GM12892 (cell line): ENCODE measurements at regions not wholly inside any gene's neighbourhood (a gene's known extent, or its start where the extent isn't known, plus 50 kb on each side); places are given as distances from the start of the nearest gene placed in this dataset.
"Not testable (repeated sequence)": the region's sequence is repeated elsewhere in the genome, so short reads cannot be mapped to it uniquely, and the experiment has no call there.

Experiments used
- DNase-seq: peaks from one replicate; pipeline ENCODE4 v3.0.0; 2011; ENCODE audit not compliant: insufficient read length
- FAIRE-seq: peaks from 2 replicates; lab custom pipeline; 2011; peaks lifted over from hg19 to GRCh38; lab: Jason Lieb, UNC
- POLR2A ChIP-seq: IDR thresholded peaks from 2 replicates; pipeline ENCODE4 v1.6.1; 2011; ENCODE audit warnings: low read depth, low read length, control low read depth
- POLR2AphosphoS5 ChIP-seq: IDR thresholded peaks from 2 replicates; pipeline ENCODE4 v1.6.1; 2011; ENCODE audit warnings: low read depth, low read length, control low read depth
- TAF1 ChIP-seq: IDR thresholded peaks from 2 replicates; pipeline ENCODE4 v1.6.1; 2011; ENCODE audit warnings: low read depth, mild to moderate bottlenecking, control low read depth, low read length, borderline replicate concordance

DNA sequence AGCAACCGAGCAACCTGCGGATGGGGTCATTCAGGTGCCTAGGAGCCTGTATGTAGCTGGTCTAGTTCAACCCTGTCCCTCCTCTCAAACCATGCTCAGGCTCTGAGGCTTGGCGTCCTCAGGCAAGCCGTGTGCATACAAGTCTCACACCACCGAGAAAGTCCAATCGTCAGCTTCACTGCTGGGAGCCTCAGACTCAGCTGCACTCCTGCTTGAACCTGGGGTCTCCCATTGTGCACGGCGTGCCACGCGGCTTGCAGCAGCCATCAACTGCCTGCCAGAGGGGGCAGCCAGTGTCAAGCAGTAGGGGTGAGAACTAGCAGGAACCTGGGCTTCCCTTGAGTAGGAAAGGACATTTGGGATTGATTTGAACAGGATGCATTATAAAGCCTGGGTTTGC is 1064.6 kb downstream of the BCL11B start:
- TF ChIP-seq TAF1 (no peak), POLR2AphosphoS5 (no peak), POLR2A (no peak)
- no peak for FAIRE-seq
- no peak for DNase-seq

DNA sequence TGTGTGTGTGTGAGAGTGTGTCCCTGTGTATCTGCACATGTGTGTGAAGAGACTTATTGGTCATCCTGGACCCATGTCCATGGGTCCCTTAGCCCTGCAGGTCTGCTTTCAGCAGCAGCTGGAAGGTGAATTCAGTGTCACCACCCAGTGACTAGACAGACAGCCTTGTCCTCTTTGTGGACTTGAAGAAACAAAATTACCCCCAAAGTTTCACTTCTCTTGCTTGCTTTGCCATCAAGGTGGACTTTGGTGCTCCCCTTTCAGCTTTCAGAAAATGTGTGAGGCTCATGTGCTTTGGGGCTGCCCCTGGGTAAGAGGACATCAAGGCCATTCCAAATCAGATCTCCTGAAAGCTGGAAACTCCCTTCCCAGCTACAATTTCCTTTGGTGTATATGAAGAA is 1063.8 kb downstream of the BCL11B start:
- no peak for TF ChIP-seq POLR2A
- TF ChIP-seq POLR2AphosphoS5: no peak
- TF ChIP-seq TAF1: no peak
- DNase-seq (no peak), FAIRE-seq (peak; percentile 57)

DNA sequence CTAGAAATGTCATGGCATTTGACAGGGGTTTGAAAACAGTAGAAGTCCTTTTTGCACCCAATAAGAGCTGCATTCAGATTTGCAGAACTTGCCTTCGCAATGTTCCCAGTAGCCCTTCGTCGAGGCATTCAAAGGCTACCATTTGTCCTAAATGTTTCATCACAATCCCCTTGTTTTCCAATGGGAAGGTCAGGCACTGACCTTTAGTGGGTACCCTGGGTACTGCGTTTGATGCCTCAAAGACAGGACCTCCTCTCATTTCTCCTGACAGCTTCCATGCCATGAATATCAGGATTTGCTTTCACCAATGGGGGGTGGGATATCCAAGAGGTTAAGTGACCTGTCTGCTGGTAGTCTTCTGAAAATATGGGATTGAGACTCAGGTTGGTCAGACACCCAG is 1063.1 kb downstream of the BCL11B start:
- DNase-seq (no peak), FAIRE-seq (peak; percentile 24)
- TF ChIP-seq POLR2A: no peak
- no peak for TF ChIP-seq POLR2AphosphoS5
- no peak for TF ChIP-seq TAF1

DNA sequence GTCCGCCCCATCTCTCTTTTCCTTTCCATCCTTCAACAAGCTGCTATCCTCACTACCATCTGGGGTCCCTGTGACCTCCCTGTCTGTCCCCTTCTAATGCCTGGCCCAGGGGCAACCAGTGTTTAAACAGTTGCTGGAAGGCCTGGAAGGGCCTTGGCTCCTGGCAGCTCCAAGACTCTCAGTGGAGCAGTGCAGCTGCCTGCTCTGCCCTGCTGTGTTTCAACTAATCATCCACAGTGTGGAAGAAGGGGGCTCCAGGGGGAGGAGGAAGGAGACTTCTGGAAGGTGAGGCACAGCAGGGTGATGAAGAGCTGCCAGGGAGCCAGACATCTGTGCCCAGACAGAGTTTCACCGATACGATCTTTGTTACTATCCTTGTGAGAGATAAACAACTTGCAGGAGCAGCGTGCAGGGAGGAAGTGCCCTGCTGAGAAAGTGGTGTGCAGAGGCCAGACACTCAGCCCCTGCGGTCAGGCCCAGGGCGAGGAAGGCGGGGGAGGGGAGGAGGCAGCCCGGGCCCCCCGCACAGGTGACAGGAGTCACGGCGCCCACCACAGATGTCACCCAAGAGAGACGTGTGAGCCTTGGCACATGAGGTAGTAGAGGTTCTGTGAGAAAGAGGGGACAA is 1061.8 kb downstream of the BCL11B start:
- FAIRE-seq (no peak), DNase-seq (no peak)
- TF ChIP-seq POLR2AphosphoS5: no peak
- TF ChIP-seq POLR2A: no peak
- TF ChIP-seq TAF1: no peak

DNA sequence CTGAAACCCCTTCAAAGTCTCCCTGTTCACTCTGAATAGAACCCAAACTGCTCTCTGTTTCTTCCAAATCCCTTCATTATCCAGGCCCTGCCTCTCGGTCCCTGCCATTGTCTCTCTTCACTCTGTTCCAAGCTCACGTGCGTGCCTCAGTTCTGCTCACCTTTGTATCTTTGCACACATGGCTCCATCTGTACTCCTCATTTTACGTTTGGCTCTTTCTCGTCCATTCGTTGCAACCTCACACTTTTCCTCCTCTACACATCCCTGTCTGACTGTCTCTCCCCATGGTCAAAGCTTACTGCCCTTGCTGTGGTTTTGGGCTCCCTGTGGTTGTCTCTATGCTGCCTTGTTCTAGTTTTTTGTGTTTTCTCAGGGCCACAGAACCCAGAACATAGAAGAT is 1054.5 kb downstream of the BCL11B start:
- DNase-seq (no peak), FAIRE-seq (no peak)
- no peak for TF ChIP-seq POLR2A
- no peak for TF ChIP-seq POLR2AphosphoS5

DNA sequence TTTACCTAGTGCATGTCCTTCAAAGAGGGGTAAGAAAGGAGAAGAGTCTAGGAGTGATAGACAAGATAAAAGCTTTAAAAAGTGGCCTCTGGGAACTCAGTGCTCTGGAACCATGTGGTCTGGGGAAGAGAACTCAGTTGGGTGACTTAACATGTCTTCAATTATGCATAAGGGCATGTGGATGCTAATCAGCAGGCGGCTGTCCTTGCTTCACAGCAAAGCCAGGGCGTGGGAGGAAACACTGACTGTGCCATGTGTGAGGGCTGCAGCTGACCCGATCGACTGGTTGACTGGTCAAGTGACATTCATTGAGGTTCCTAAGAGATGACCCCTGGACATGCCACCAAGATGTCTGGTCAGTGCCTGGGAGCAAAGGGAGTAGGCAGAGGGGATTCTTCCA is 1053.8 kb downstream of the BCL11B start:
- no peak for TF ChIP-seq POLR2AphosphoS5
- no peak for TF ChIP-seq POLR2A
- no peak for TF ChIP-seq TAF1
- no peak for FAIRE-seq
- no peak for DNase-seq

DNA sequence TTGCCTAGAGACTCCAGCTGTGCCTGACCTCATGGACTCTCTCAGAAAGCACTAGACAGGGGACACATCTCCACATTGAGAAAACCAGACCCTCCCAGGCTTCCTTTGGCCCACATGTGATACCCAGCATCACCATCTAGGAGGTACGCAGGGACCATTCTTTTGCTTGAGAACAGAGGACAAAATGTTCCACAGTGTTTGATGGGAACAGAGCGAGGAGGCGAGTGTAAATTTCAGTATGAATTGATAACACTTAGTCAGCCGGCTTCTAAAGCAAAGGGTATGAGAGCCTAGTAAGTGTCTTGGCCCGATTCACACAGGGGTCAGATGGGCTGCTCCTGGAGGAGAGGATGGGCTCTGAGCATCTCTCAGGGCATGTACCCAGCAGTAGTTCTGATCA is 1052.4 kb downstream of the BCL11B start:
- TF ChIP-seq POLR2A (no peak), TAF1 (no peak), POLR2AphosphoS5 (no peak)
- no peak for DNase-seq
- FAIRE-seq: no peak

DNA sequence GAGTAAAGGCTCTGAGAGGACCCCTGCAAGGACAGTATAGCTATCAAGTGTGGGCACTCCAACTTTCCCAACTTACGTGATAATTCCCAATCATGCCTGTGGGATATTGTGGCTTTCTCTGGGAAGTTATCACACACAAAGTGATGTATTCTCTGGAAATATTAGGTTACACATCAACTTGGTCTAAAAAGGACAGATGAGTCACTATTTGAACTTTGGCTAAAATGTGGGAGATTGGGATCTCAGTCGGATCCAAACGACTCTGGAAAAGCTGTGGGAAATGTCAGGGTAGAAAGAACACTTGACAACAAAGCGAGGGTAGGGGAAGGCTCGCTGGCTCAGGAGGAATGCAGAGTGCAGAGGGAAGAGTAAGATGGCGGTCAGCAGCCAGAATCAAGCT is 1048.9 kb downstream of the BCL11B start:
- TF ChIP-seq POLR2AphosphoS5 (no peak), POLR2A (no peak), TAF1 (no peak)
- FAIRE-seq (no peak), DNase-seq (no peak)

DNA sequence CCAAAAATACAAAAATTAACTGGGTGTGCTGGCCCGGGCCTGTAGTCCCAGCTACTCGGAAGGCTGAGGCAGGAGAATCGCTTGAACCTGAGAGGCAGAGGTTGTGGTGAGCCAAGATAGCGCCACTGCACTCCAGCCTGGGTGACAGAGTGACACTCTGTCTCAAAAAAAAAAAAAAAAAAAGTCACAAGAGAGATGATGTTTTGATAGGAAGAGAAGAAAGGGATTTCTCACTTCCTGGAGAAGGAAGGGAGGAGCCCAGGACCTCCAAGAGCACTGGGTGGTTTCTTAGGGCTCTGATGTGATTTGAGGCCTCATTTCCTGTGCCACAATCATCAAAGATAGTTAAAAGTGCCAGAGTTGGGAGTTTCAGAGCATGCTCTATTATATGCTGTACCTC is 1048.3 kb downstream of the BCL11B start:
- FAIRE-seq, DNase-seq: not testable (repeated sequence)

DNA sequence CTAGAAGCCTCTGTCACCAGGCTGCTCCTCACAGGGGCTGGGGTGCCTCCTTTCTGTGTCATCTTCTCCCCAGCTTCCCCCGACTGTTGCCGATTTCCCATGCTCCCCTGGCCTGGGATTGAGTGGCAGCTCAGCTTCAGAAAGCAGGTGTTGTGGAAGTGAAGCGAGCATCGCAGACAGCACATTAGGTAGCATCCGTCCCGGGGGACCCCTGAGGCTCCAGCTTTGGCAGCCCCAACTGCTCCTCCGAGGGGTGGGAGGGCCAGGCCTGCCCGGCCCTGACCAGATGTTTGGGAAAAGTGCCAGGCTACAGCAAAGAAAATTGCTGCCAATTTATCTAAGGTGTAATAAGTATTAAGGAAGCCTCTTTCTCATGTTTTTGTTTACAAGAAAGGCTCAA is 1045.6 kb downstream of the BCL11B start:
- DNase-seq: no peak
- FAIRE-seq: no peak
- no peak for TF ChIP-seq TAF1
- TF ChIP-seq POLR2A: no peak
- TF ChIP-seq POLR2AphosphoS5: no peak

DNA sequence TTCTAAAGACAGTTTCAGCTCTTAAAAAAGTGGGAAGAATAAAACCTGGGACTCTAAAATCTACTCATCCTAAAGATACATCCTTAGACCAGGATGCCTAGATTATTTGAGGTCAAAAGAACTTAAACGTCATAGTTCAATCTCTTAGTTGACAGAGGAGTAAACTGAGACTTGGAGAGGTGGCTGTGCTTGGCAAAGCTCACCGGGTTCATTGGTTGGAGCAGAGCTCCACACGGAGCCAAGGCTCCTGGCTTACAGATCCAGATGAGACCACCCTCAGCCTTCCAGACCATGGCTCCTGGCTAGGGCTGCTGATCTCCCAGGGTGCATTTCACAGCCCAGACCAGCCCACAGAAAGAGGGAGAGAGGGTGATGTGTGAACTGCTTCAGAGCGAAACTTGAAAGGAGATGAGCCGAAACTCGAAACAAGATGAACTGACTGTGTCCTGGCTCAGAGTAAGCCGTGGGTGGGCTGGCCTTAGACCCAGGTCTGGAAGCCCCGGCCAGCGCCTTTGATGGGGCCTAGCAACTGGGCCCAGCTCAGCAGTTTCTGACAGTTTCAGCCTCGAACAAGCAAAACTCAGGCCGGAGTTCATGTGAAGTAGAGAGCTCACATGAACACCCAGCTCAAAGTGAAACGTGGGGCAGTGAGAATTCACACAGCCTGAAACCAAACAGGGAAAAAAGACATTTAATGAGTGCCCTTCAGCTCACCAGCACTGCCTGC is 1044.8 kb downstream of the BCL11B start:
- FAIRE-seq (peak; percentile 87), DNase-seq (peak; percentile 12)
- no peak for TF ChIP-seq TAF1
- TF ChIP-seq POLR2A: no peak
- no peak for TF ChIP-seq POLR2AphosphoS5

DNA sequence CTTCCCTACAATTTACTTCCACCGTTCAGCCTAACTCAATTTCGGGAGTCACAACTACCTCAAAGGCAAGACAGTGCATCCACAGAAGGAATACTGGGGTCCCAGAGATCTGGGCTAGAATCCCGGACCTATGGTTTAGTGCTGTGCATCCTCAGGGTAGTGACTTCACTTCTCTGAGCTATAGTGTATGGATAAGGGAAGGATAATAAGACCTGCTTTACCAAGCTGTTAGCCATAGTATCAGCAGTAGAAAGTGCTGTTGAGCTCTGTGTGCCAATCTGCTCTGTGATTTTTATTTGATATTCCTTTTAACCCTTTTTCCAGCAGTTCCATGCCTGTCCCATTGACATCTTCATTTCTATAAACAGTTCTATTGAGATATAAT is 1044.3 kb downstream of the BCL11B start:
- FAIRE-seq (no peak), DNase-seq (no peak)
- TF ChIP-seq POLR2A: no peak
- TF ChIP-seq TAF1: no peak
- no peak for TF ChIP-seq POLR2AphosphoS5
